GM21360 (cell line): ENCODE measurements at regions not wholly inside any gene's neighbourhood (a gene's known extent, or its start where the extent isn't known, plus 50 kb on each side); places are given as distances from the start of the nearest gene placed in this dataset.

Source experiments
- ATAC-seq: cut with Tn5 transposase; IDR thresholded peaks from one replicate; pipeline ENCODE4 v1.9.1; 2021; ENCODE audit warnings: mild to moderate bottlenecking, moderate library complexity; ENCODE audit not compliant: unreplicated experiment

GRCh38 chr2:103264058-103264768 lies 502.4 kb downstream of the TMEM182 start:
- no peak for ATAC-seq

GRCh38 chr2:103265521-103265920 lies 503.7 kb downstream of the TMEM182 start:
- ATAC-seq: no peak

- ATAC-seq: no peak
Observed at GRCh38 chr2:103268841-103269498, 507.1 kb downstream of the TMEM182 start.

- no peak for ATAC-seq
Observed at GRCh38 chr2:103276869-103277268, 515.0 kb downstream of the TMEM182 start.

- ATAC-seq: no peak
Observed at GRCh38 chr2:103284750-103285149, 522.9 kb downstream of the TMEM182 start.

- no peak for ATAC-seq
Observed at GRCh38 chr2:103285354-103285753, 523.5 kb downstream of the TMEM182 start.

- ATAC-seq: no peak
Observed at GRCh38 chr2:103287746-103288145, 525.9 kb downstream of the TMEM182 start.

GRCh38 chr2:103288696-103289095 lies 526.9 kb downstream of the TMEM182 start:
- ATAC-seq: no peak

GRCh38 chr2:103289105-103289725 lies 527.4 kb downstream of the TMEM182 start:
- ATAC-seq: no peak

GRCh38 chr2:103292573-103292972 lies 530.7 kb downstream of the TMEM182 start:
- ATAC-seq: no peak

GRCh38 chr2:103293067-103293741 lies 531.4 kb downstream of the TMEM182 start:
- ATAC-seq: no peak

- no peak for ATAC-seq
Observed at GRCh38 chr2:103293742-103294077, 531.9 kb downstream of the TMEM182 start.

GRCh38 chr2:103294420-103294819 lies 532.6 kb downstream of the TMEM182 start:
- no peak for ATAC-seq

GRCh38 chr2:103295591-103295990 lies 533.8 kb downstream of the TMEM182 start:
- ATAC-seq: no peak

GRCh38 chr2:103324671-103325070 lies 562.8 kb downstream of the TMEM182 start:
- ATAC-seq: no peak

GRCh38 chr2:103327386-103327785 lies 565.6 kb downstream of the TMEM182 start:
- ATAC-seq: no peak

GRCh38 chr2:103327966-103328365 lies 566.1 kb downstream of the TMEM182 start:
- no peak for ATAC-seq

GRCh38 chr2:103335403-103335802 lies 573.6 kb downstream of the TMEM182 start:
- ATAC-seq: no peak

GRCh38 chr2:103338819-103339218 lies 577.0 kb downstream of the TMEM182 start:
- ATAC-seq: no peak

GRCh38 chr2:103346780-103347179 lies 584.9 kb downstream of the TMEM182 start:
- no peak for ATAC-seq

- ATAC-seq: no peak
Observed at GRCh38 chr2:103353774-103354173, 591.9 kb downstream of the TMEM182 start.

GRCh38 chr2:103355287-103355686 lies 593.5 kb downstream of the TMEM182 start:
- ATAC-seq: no peak
